ENCODE measurements at regions not wholly inside any gene's neighbourhood (a gene's known extent, or its start where the extent isn't known, plus 50 kb on each side); places are given as distances from the start of the nearest gene placed in this dataset.

- Mint-ChIP-seq H3K36me3 (ENCODE audit: insufficient read depth in 1 of 3, low read depth in 3 of 3) (no peaks in the 10 kb centered on the region), H3K9me3 (no peaks in the 10 kb centered on the region), H3K27me3 (ENCODE audit: low read depth) (peaks cover 6% of the 10 kb centered on the region), H3K4me1 (peaks cover 17 to 23% of the 10 kb centered on the region in 2 experiments), H3K4me3 (no peak overlapping the region), H3K27ac (no peak overlapping the region)
- Histone ChIP-seq H4K8ac (replicated peaks; ENCODE audit: insufficient read length, low read depth, low read length) (no peak overlapping the region), H3K79me2 (ENCODE audit: insufficient read depth, low read length) (no peaks in the 10 kb centered on the region), H3K18ac (ENCODE audit: insufficient read length, low read depth, low read length) (no peak overlapping the region), H2BK12ac (ENCODE audit: insufficient read length, low read depth, low read length) (no peak overlapping the region), H3K56ac (ENCODE audit: insufficient read length, low read depth, low read length) (no peak overlapping the region), H3K4me2 (ENCODE audit: insufficient read depth, insufficient read length, low read length) (no peak overlapping the region), H2BK5ac (ENCODE audit: insufficient read length, low read length) (no peak overlapping the region), H3K23me2 (ENCODE audit: insufficient read length, low read depth, low read length, poor library complexity, severe bottlenecking) (no peaks in the 10 kb centered on the region), H3K27ac (ENCODE audit: insufficient read length, low read depth, low read length) (no peak overlapping the region), H4K20me1 (ENCODE audit: control insufficient read depth, insufficient read depth, insufficient read length) (no peaks in the 10 kb centered on the region), H2AK5ac (ENCODE audit: insufficient read length, low read length) (no peak overlapping the region), H3K14ac (ENCODE audit: insufficient read depth, low read length) (no peak overlapping the region), H4K5ac (ENCODE audit: insufficient read length, low read depth, low read length) (no peak overlapping the region), H2BK15ac (ENCODE audit: low read depth, low read length) (no peak overlapping the region), H2BK20ac (ENCODE audit: low read depth, low read length, poor library complexity, severe bottlenecking) (no peak overlapping the region), H3K9ac (ENCODE audit: extremely low read depth, insufficient read length, low read length) (no peak overlapping the region), H3T11ph (ENCODE audit: low read length) (no peak overlapping the region), H3K27me3 (ENCODE audit: insufficient read depth, low read length) (no peaks in the 10 kb centered on the region), H3K4ac (ENCODE audit: low read depth, low read length) (no peak overlapping the region), H3K4me1 (ENCODE audit: insufficient read depth, low read length) (no peaks in the 10 kb centered on the region; the same call in 1 of the 2 replicates), H3K23ac (ENCODE audit: insufficient read length, low read depth, low read length) (no peak overlapping the region), H2BK120ac (ENCODE audit: low read depth, low read length, poor library complexity, severe bottlenecking) (no peak overlapping the region), H3K79me1 (ENCODE audit: insufficient read depth, low read depth, low read length, poor library complexity, severe bottlenecking) (no peaks in the 10 kb centered on the region), H2AFZ (ENCODE audit: low read length) (no peak overlapping the region), H4K91ac (ENCODE audit: insufficient read length, low read depth, low read length) (no peak overlapping the region), H3K9me3 (ENCODE audit: control insufficient read depth, low read depth, low read length) (no peaks in the 10 kb centered on the region)
- peak; percentile 50 for DNase-seq
- no peak for TF ChIP-seq CTCF (conservative IDR thresholded peaks at IDR 0.05)
- WGBS (ENCODE audit: extremely low coverage, insufficient read length, low lambda C conversion rate) = no CpG with 5 or more reads among the region's 4 CpGs
These were observed 163.9 kb downstream of the TBX5 start for GRCh38 chr12:114241973-114242434.
